Mucosa of gallbladder (tissue), 1 donor: ENCODE measurements at regions not wholly inside any gene's neighbourhood (a gene's known extent, or its start where the extent isn't known, plus 50 kb on each side); places are given as distances from the start of the nearest gene placed in this dataset.

Experiments
- DNase-seq: peaks from one replicate; pipeline ENCODE4 v3.0.0-alpha.2; 2020; ENCODE audit warnings: low spot score
- donor health status: DM: no; HTN: no; CAD: no.

- no peak for DNase-seq
Measured at GRCh38 chr10:10774416-10774815, 243.3 kb upstream of the CELF2 start.

- DNase-seq, result no peak
Measured at GRCh38 chr10:10776363-10776762, 241.3 kb upstream of the CELF2 start.

- DNase-seq, result no peak
Measured at GRCh38 chr10:10777279-10777678, 240.4 kb upstream of the CELF2 start.

GRCh38 chr10:10777723-10778122, 239.9 kb upstream of the CELF2 start:
- no peak for DNase-seq

GRCh38 chr10:10778959-10779358, 238.7 kb upstream of the CELF2 start:
- DNase-seq, result no peak

GRCh38 chr10:10779511-10779910, 238.2 kb upstream of the CELF2 start:
- no peak for DNase-seq

- no peak for DNase-seq
Measured at GRCh38 chr10:10780746-10781145, 236.9 kb upstream of the CELF2 start.

GRCh38 chr10:10782603-10783002, 235.1 kb upstream of the CELF2 start:
- DNase-seq, result no peak

GRCh38 chr10:10785627-10786026, 232.0 kb upstream of the CELF2 start:
- no peak for DNase-seq

- no peak for DNase-seq
Measured at GRCh38 chr10:10786109-10787090, 231.3 kb upstream of the CELF2 start.

- DNase-seq, result no peak
Measured at GRCh38 chr10:10787586-10787985, 230.1 kb upstream of the CELF2 start.

- DNase-seq, result no peak
Measured at GRCh38 chr10:10788761-10789160, 228.9 kb upstream of the CELF2 start.

- DNase-seq, result no peak
Measured at GRCh38 chr10:10791869-10792268, 225.8 kb upstream of the CELF2 start.

- DNase-seq, result no peak
Measured at GRCh38 chr10:10792681-10793080, 225.0 kb upstream of the CELF2 start.

GRCh38 chr10:10794046-10794445, 223.6 kb upstream of the CELF2 start:
- DNase-seq, result no peak

- no peak for DNase-seq
Measured at GRCh38 chr10:10794791-10795191, 222.9 kb upstream of the CELF2 start.

- DNase-seq, result no peak
Measured at GRCh38 chr10:10796061-10796773, 221.5 kb upstream of the CELF2 start.

GRCh38 chr10:10796774-10797415, 220.8 kb upstream of the CELF2 start:
- no peak for DNase-seq

- DNase-seq, result no peak
Measured at GRCh38 chr10:10797513-10797912, 220.2 kb upstream of the CELF2 start.

GRCh38 chr10:10798102-10798863, 219.4 kb upstream of the CELF2 start:
- DNase-seq, result no peak

- no peak for DNase-seq
Measured at GRCh38 chr10:10798864-10799192, 218.8 kb upstream of the CELF2 start.

- no peak for DNase-seq
Measured at GRCh38 chr10:10800961-10801360, 216.7 kb upstream of the CELF2 start.
